ENCODE measurements at regions not wholly inside any gene's neighbourhood (a gene's known extent, or its start where the extent isn't known, plus 50 kb on each side); places are given as distances from the start of the nearest gene placed in this dataset.

- no peak for DNase-seq (ENCODE audit: low read depth, low spot score)
- Histone ChIP-seq H3K4me3 (ENCODE audit: low read depth in 2 of 2, low read length in 2 of 2) (no peak overlapping the region), H3K4me1 (ENCODE audit: control insufficient read depth, insufficient read depth, low read length) (no peaks in the 10 kb centered on the region), H3K27ac (ENCODE audit: low read length) (no peak overlapping the region), H3K36me3 (ENCODE audit: control insufficient read depth, insufficient read depth, low read length) (no peaks in the 10 kb centered on the region), H3K9me3 (ENCODE audit: control insufficient read depth, insufficient read depth, low read depth, low read length) (no peaks in the 10 kb centered on the region), H3K27me3 (ENCODE audit: control insufficient read depth, insufficient read depth, low read length) (no peaks in the 10 kb centered on the region)
- BruUV-seq (replicated peaks), result no TSS peak
- TF ChIP-seq POLR2AphosphoS5 (IDR thresholded peaks at IDR 0.05; ENCODE audit: low read depth, low read length) (no peak), TCF7L2 (IDR thresholded peaks at IDR 0.05; ENCODE audit: low read depth, low read length) (no peak), REST (IDR thresholded peaks at IDR 0.05; ENCODE audit: insufficient read depth in 1 of 2, low read depth in 2 of 2, low read length in 1 of 2) (no peak), SIN3A (IDR thresholded peaks at IDR 0.05; ENCODE audit: borderline replicate concordance, insufficient read depth, low read depth, low read length) (no peak)
- TF ChIP-seq, protein P1, sequence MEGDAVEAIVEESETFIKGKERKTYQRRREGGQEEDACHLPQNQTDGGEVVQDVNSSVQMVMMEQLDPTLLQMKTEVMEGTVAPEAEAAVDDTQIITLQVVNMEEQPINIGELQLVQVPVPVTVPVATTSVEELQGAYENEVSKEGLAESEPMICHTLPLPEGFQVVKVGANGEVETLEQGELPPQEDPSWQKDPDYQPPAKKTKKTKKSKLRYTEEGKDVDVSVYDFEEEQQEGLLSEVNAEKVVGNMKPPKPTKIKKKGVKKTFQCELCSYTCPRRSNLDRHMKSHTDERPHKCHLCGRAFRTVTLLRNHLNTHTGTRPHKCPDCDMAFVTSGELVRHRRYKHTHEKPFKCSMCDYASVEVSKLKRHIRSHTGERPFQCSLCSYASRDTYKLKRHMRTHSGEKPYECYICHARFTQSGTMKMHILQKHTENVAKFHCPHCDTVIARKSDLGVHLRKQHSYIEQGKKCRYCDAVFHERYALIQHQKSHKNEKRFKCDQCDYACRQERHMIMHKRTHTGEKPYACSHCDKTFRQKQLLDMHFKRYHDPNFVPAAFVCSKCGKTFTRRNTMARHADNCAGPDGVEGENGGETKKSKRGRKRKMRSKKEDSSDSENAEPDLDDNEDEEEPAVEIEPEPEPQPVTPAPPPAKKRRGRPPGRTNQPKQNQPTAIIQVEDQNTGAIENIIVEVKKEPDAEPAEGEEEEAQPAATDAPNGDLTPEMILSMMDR (IDR thresholded peaks at IDR 0.05), result no peak
- ChIA-PET CTCF (no interaction called here), POLR2A (no interaction called here)
- intact Hi-C loops (cut with micrococcal nuclease; ENCODE audit: unreplicated experiment) (no loop called here), in situ Hi-C loops (cut with HindIII; ENCODE audit: low pct_unique_long_range_greater_than_20kb, low sequenced_read_pairs) (no loop called here)
- no peak for ATAC-seq
Measured at GRCh38 chr5:155878991-155879575, 447.9 kb upstream of the SGCD start.

- DNase-seq (ENCODE audit: low read depth, low spot score) (no peak), ATAC-seq (no peak)
- Histone ChIP-seq H3K27ac (ENCODE audit: low read length) (no peak overlapping the region), H3K36me3 (ENCODE audit: control insufficient read depth, insufficient read depth, low read length) (no peaks in the 10 kb centered on the region), H3K4me3 (ENCODE audit: low read depth in 2 of 2, low read length in 2 of 2) (no peak overlapping the region), H3K9me3 (ENCODE audit: control insufficient read depth, insufficient read depth, low read depth, low read length) (no peaks in the 10 kb centered on the region), H3K4me1 (ENCODE audit: control insufficient read depth, insufficient read depth, low read length) (no peaks in the 10 kb centered on the region), H3K27me3 (ENCODE audit: control insufficient read depth, insufficient read depth, low read length) (no peaks in the 10 kb centered on the region)
- BruUV-seq (replicated peaks), result no TSS peak
- in situ Hi-C loops (cut with HindIII; ENCODE audit: low pct_unique_long_range_greater_than_20kb, low sequenced_read_pairs), result no loop called here
- ChIA-PET POLR2A (no interaction called here), CTCF (no interaction called here)
- no peak for TF ChIP-seq REST (IDR thresholded peaks at IDR 0.05; ENCODE audit: insufficient read depth in 1 of 2, low read depth in 2 of 2, low read length in 1 of 2)
- TF ChIP-seq, protein P1 (IDR thresholded peaks at IDR 0.05), result no peak
- TF ChIP-seq TCF7L2 (IDR thresholded peaks at IDR 0.05; ENCODE audit: low read depth, low read length), result no peak
- TF ChIP-seq POLR2AphosphoS5 (IDR thresholded peaks at IDR 0.05; ENCODE audit: low read depth, low read length), result no peak
- no peak for TF ChIP-seq SIN3A (IDR thresholded peaks at IDR 0.05; ENCODE audit: borderline replicate concordance, insufficient read depth, low read depth, low read length)
- intact Hi-C loops (cut with micrococcal nuclease; ENCODE audit: unreplicated experiment), result no loop called here
Measured at GRCh38 chr5:155884041-155884440, 442.9 kb upstream of the SGCD start.
